HEK293 (cell line): ENCODE measurements at regions not wholly inside any gene's neighbourhood (a gene's known extent, or its start where the extent isn't known, plus 50 kb on each side); places are given as distances from the start of the nearest gene placed in this dataset.
A peak's percentile ranks its signal among the peaks of the same experiment; 100 is the strongest.

ENCODE experiments used
- CTCF ChIA-PET: fragments of 350-600 bp; formaldehyde crosslinking; extraction: SDS; loops from one replicate; lab custom pipeline; 2021; ENCODE audit warnings: antibody characterized with exemption; lab: Yijun Ruan, JAX
- POLR2A ChIA-PET: fragments of 300-600 bp; formaldehyde crosslinking; extraction: SDS; loops from one replicate; lab custom pipeline; 2020; ENCODE audit warnings: antibody characterized with exemption, inconsistent platforms; lab: Yijun Ruan, JAX
- H3K27ac ChIP-seq: fragments of 200-500 bp; sonication (Bioruptor generic); 2 replicates; pipeline ENCODE4 v1.5.1; 2014; ENCODE audit warnings: low read depth, low read length, control low read depth, inconsistent platforms; ENCODE audit errors: extremely low read depth
- H3K36me3 ChIP-seq, 2 experiments: fragments of 200-500 bp in 1 of 2; sonication (Bioruptor generic) in 1 of 2; 1 replicate in 1 of 2; 2 replicates in 1 of 2; pipeline ENCODE4 v1.5.1; 2014 to 2017; ENCODE audit warnings: inconsistent platforms in 2 of 2, low read length in 2 of 2; ENCODE audit not compliant: control insufficient read depth in 2 of 2, insufficient read depth in 1 of 2
- H3K4me1 ChIP-seq: fragments of 200-500 bp; sonication (Bioruptor generic); 2 replicates; pipeline ENCODE4 v1.5.1; 2014; ENCODE audit warnings: mild to moderate bottlenecking, low read length, inconsistent platforms; ENCODE audit not compliant: control insufficient read depth, insufficient read depth
- H3K4me3 ChIP-seq: 2 replicates; pipeline ENCODE4 v1.5.1; 2011; ENCODE audit warnings: low read depth, mild to moderate bottlenecking, control low read depth, low read length, moderate library complexity
- H3K9me3 ChIP-seq: fragments of 200-500 bp; sonication (Bioruptor generic); 2 replicates; pipeline ENCODE4 v1.5.1; 2014; ENCODE audit warnings: low read depth, low read length, inconsistent platforms; ENCODE audit not compliant: control insufficient read depth, insufficient read depth
- KLF10 ChIP-seq: fragments of 450-650 bp; IDR thresholded peaks from 2 replicates; pipeline ENCODE4 v1.5.1; 2018; ENCODE audit warnings: missing biosample characterization, mild to moderate bottlenecking, missing genetic modification characterization
- RBAK ChIP-seq: fragments of 450-650 bp; formaldehyde crosslinking; IDR thresholded peaks from 2 replicates; pipeline ENCODE4 v1.5.1; 2016; ENCODE audit warnings: missing biosample characterization, missing genetic modification characterization
- SALL2 ChIP-seq: fragments of 450-650 bp; formaldehyde crosslinking; IDR thresholded peaks from 2 replicates; pipeline ENCODE4 v1.5.0; 2017; ENCODE audit warnings: missing biosample characterization, mild to moderate bottlenecking, missing genetic modification characterization, borderline replicate concordance
- ZBTB17 ChIP-seq: fragments of 450-650 bp; formaldehyde crosslinking; IDR thresholded peaks from 2 replicates; pipeline ENCODE4 v1.5.1; 2016; ENCODE audit warnings: missing biosample characterization, missing genetic modification characterization
- ZEB2 ChIP-seq: fragments of 450-650 bp; formaldehyde crosslinking; IDR thresholded peaks from 2 replicates; pipeline ENCODE4 v1.5.1; 2016; ENCODE audit warnings: missing biosample characterization, missing genetic modification characterization
- ZFHX2 ChIP-seq: fragments of 450-650 bp; formaldehyde crosslinking; conservative IDR thresholded peaks from 2 replicates; pipeline ENCODE4 v1.5.1; 2016; ENCODE audit warnings: missing biosample characterization, missing genetic modification characterization
- ZNF155 ChIP-seq: fragments of 450-650 bp; formaldehyde crosslinking; IDR thresholded peaks from 2 replicates; pipeline ENCODE4 v1.5.1; 2016; ENCODE audit warnings: missing biosample characterization, missing genetic modification characterization
- ZNF174 ChIP-seq: fragments of 450-650 bp; formaldehyde crosslinking; IDR thresholded peaks from 2 replicates; pipeline ENCODE4 v1.5.0; 2017; ENCODE audit warnings: missing biosample characterization, mild to moderate bottlenecking, missing genetic modification characterization
- ZNF2 ChIP-seq: fragments of 450-650 bp; formaldehyde crosslinking; IDR thresholded peaks from 2 replicates; pipeline ENCODE4 v1.5.1; 2016; ENCODE audit warnings: missing biosample characterization, missing genetic modification characterization
- ZNF211 ChIP-seq: fragments of 450-650 bp; formaldehyde crosslinking; IDR thresholded peaks from 2 replicates; pipeline ENCODE4 v1.5.1; 2016; ENCODE audit warnings: low read depth, missing biosample characterization, missing genetic modification characterization
- ZNF23 ChIP-seq: fragments of 450-650 bp; formaldehyde crosslinking; IDR thresholded peaks from 2 replicates; pipeline ENCODE4 v1.5.1; 2016; ENCODE audit warnings: missing biosample characterization, missing genetic modification characterization, borderline replicate concordance
- ZNF335 ChIP-seq: fragments of 450-650 bp; formaldehyde crosslinking; conservative IDR thresholded peaks from 2 replicates; pipeline ENCODE4 v1.5.1; 2016; ENCODE audit warnings: missing biosample characterization, missing genetic modification characterization
- ZNF394 ChIP-seq: fragments of 450-650 bp; formaldehyde crosslinking; IDR thresholded peaks from 2 replicates; pipeline ENCODE4 v1.5.1; 2016; ENCODE audit warnings: missing biosample characterization, missing genetic modification characterization, mild to moderate bottlenecking, moderate library complexity, borderline replicate concordance
- ZNF529 ChIP-seq: fragments of 450-650 bp; formaldehyde crosslinking; IDR thresholded peaks from 2 replicates; pipeline ENCODE4 v1.5.1; 2017; ENCODE audit warnings: missing genetic modification characterization, missing biosample characterization; ENCODE audit not compliant: insufficient replicate concordance
- ZNF549 ChIP-seq: fragments of 450-650 bp; IDR thresholded peaks from 2 replicates; pipeline ENCODE4 v1.5.1; 2018; ENCODE audit warnings: missing biosample characterization, missing genetic modification characterization, mild to moderate bottlenecking, inconsistent platforms, moderate library complexity
- ZNF660 ChIP-seq: fragments of 450-650 bp; IDR thresholded peaks from 2 replicates; pipeline ENCODE4 v1.5.1; 2018; ENCODE audit warnings: missing biosample characterization, mild to moderate bottlenecking, missing genetic modification characterization
- ZSCAN16 ChIP-seq: fragments of 450-650 bp; formaldehyde crosslinking; IDR thresholded peaks from 2 replicates; pipeline ENCODE4 v1.5.1; 2016; ENCODE audit warnings: missing biosample characterization, missing genetic modification characterization
- TF ChIP-seq, protein P1 (sequence below): fragments of 450-650 bp; formaldehyde crosslinking; IDR thresholded peaks from 2 replicates; pipeline ENCODE4 v1.5.1; 2016; ENCODE audit warnings: missing biosample characterization, missing genetic modification characterization, borderline replicate concordance

DNA sequence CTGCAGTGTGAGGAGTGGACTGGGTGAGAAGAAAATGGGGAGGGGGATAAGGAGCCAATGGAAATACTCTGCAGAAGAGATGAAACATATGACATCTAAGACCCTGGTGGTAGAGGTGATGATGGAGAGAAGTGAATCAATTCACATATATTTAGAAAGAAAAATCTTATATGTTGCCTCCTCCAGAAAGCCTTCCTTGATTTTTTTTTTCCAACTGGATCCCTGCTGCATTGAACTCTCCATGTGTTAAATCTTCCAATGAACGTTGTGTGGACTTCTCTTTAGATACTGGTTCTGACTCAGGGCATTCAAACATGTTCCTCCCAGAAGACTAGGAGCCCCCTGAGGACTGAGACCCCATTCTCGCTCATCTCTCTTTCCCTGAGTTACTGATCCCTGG, 348.3 kb downstream of the TSHZ3 start (continued):
- TF ChIP-seq ZSCAN16 (tag by site-specific recombination): no peak
- TF ChIP-seq ZNF23 (tag by site-specific recombination): no peak
- no peak for TF ChIP-seq ZNF549 (tag by site-specific recombination)
- TF ChIP-seq ZNF2 (tag by site-specific recombination): no peak

DNA sequence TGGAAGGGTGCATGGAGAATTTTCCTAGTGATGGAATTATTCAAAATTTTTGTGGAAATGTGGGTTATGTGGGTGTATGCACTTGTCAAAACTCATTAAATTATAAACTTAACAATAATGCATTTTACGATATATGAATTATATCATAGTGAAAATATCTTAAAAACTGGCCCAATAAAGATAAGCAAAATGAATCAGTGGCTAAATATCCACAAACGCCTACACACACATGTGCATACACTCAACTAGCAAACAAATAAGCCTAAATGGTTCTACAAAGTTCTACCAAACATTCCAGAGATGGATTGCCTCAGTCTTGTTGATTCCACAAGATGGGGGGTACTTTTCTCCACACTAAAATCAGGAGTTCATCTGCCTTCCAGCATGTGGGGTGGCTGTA, 349.5 kb downstream of the TSHZ3 start:
- Histone ChIP-seq H3K4me3 (no peak overlapping the region), H3K9me3 (no peaks in the 10 kb centered on the region; the same call in none of the 2 replicates), H3K27ac (no peak overlapping the region), H3K4me1 (no peaks in the 10 kb centered on the region), H3K36me3 (no peaks in the 10 kb centered on the region)
- peak; percentile 44 for TF ChIP-seq ZFHX2 (tag by site-specific recombination)
- TF ChIP-seq SALL2 (tag by site-specific recombination): no peak
- TF ChIP-seq ZNF211 (tag by site-specific recombination): no peak
- TF ChIP-seq, protein P1, sequence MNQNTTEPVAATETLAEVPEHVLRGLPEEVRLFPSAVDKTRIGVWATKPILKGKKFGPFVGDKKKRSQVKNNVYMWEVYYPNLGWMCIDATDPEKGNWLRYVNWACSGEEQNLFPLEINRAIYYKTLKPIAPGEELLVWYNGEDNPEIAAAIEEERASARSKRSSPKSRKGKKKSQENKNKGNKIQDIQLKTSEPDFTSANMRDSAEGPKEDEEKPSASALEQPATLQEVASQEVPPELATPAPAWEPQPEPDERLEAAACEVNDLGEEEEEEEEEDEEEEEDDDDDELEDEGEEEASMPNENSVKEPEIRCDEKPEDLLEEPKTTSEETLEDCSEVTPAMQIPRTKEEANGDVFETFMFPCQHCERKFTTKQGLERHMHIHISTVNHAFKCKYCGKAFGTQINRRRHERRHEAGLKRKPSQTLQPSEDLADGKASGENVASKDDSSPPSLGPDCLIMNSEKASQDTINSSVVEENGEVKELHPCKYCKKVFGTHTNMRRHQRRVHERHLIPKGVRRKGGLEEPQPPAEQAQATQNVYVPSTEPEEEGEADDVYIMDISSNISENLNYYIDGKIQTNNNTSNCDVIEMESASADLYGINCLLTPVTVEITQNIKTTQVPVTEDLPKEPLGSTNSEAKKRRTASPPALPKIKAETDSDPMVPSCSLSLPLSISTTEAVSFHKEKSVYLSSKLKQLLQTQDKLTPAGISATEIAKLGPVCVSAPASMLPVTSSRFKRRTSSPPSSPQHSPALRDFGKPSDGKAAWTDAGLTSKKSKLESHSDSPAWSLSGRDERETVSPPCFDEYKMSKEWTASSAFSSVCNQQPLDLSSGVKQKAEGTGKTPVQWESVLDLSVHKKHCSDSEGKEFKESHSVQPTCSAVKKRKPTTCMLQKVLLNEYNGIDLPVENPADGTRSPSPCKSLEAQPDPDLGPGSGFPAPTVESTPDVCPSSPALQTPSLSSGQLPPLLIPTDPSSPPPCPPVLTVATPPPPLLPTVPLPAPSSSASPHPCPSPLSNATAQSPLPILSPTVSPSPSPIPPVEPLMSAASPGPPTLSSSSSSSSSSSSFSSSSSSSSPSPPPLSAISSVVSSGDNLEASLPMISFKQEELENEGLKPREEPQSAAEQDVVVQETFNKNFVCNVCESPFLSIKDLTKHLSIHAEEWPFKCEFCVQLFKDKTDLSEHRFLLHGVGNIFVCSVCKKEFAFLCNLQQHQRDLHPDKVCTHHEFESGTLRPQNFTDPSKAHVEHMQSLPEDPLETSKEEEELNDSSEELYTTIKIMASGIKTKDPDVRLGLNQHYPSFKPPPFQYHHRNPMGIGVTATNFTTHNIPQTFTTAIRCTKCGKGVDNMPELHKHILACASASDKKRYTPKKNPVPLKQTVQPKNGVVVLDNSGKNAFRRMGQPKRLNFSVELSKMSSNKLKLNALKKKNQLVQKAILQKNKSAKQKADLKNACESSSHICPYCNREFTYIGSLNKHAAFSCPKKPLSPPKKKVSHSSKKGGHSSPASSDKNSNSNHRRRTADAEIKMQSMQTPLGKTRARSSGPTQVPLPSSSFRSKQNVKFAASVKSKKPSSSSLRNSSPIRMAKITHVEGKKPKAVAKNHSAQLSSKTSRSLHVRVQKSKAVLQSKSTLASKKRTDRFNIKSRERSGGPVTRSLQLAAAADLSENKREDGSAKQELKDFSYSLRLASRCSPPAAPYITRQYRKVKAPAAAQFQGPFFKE (tag by site-specific recombination): no peak
- TF ChIP-seq RBAK (tag by site-specific recombination): no peak
- ChIA-PET POLR2A (no interaction called here), CTCF (no interaction called here)

DNA sequence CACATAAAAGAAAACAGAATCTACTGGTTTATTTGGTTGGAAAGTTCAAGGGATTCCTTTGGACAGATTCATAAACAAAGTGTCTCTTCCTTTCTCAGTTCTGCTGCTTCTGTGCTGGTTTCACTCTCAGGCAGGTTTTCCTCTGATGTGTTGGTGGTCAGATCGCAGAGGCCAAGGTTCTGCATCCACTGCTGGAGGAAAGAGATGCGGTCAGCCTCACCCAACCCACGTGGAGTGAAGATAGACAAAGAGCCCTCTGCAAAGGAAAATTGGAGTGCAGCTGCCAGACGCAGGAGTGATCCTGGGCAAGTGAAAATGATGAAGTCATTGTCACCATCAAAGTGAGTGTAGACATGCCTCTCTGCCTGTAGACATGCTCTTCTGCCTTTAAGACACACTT, 352.0 kb downstream of the TSHZ3 start:
- TF ChIP-seq ZNF529 (tag by site-specific recombination): no peak
- no peak for TF ChIP-seq ZNF394 (tag by site-specific recombination)
- no peak for TF ChIP-seq ZEB2 (tag by site-specific recombination)
- no peak for TF ChIP-seq ZBTB17 (tag by site-specific recombination)
- no peak overlapping the region for H3K27ac ChIP-seq
- H3K36me3 ChIP-seq: no peaks in the 10 kb centered on the region
- CTCF ChIA-PET: no interaction called here
- H3K4me3 ChIP-seq: no peak overlapping the region
- no peaks in the 10 kb centered on the region; the same call in none of the 2 replicates for H3K9me3 ChIP-seq
- no peaks in the 10 kb centered on the region for H3K4me1 ChIP-seq
- POLR2A ChIA-PET: no interaction called here

DNA sequence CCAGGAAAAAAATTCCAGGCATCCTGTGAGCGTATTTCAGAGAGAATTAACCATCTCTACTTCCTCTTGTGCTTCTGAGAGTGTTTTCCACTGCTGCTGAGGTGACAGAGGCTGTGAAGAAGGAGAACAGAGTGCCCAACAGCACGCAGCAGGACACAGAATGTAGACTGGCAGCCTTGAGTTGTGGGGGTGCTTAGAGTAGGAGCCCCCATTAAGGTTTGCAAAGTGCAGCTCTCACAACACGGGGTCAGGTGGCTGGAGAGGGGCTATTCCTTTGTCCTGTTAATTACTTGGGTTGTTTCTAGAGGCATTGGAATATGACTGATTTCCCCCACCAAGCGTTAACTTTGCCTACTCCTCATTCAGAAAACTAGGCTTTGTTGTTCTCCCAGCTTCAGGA, 370.6 kb downstream of the TSHZ3 start:
- no peaks in the 10 kb centered on the region for H3K36me3 ChIP-seq
- H3K4me1 ChIP-seq: no peaks in the 10 kb centered on the region
- ChIA-PET POLR2A (no interaction called here), CTCF (interaction anchor here (0.6 to 1.3 kb wide), 2 partner anchors 57 to 194 kb away, joined by 4 read pairs; no protein-coding TSS in a partner anchor)
- H3K4me3 ChIP-seq: no peak overlapping the region
- H3K27ac ChIP-seq: no peak overlapping the region
- peaks cover 22% of the 10 kb centered on the region for H3K9me3 ChIP-seq
- TF ChIP-seq ZNF660 (tag by site-specific recombination) (no peak), KLF10 (no peak), ZNF174 (tag by site-specific recombination) (no peak), ZNF335 (no peak), ZNF155 (no peak)
